ENCODE measurements at regions not wholly inside any gene's neighbourhood (a gene's known extent, or its start where the extent isn't known, plus 50 kb on each side); places are given as distances from the start of the nearest gene placed in this dataset.
A peak's percentile ranks its signal among the peaks of the same experiment; 100 is the strongest.

- H3K4me2 ChIP-seq = peak overlapping the region; percentile 46 to 72 (median 65)
- H3K9ac ChIP-seq = peak overlapping the region in 6 of 11 experiments; percentile 11 to 58 (median 47); a peak in 7 of 22 replicates
- H4K20me1 ChIP-seq = no peaks in the 10 kb centered on the region
- no peak overlapping the region for H3K4me3 ChIP-seq
- no peaks in the 10 kb centered on the region for H3K36me3 ChIP-seq
- no peaks in the 10 kb centered on the region; a peak in 1 of 22 replicates for H3K9me3 ChIP-seq (replicated peaks in 1 of 11)
- H3K27me3 ChIP-seq = no peaks in the 10 kb centered on the region
- H3K27ac ChIP-seq = peak overlapping the region in 9 of 11 experiments; percentile 4 to 82 (median 76); a peak in 17 of 22 replicates
- TF ChIP-seq Cebpa-rat (IDR thresholded peaks at IDR 0.05) = 0 out of 22 replicates have a peak, but pooled peaks of 1 of the 11 experiments have one; percentile 13
- H3K4me1 ChIP-seq = peaks cover 9 to 31% (median 23%) of the 10 kb centered on the region in 10 experiments; a peak in 19 of 20 replicates
These were observed 272.3 kb upstream of the EPHA4 start for GRCh38 chr2:221844212-221845020.

- H3K9ac ChIP-seq = no peak overlapping the region
- no peak for TF ChIP-seq Cebpa-rat (IDR thresholded peaks at IDR 0.05)
- no peaks in the 10 kb centered on the region for H4K20me1 ChIP-seq
- H3K27ac ChIP-seq = no peak overlapping the region
- no peak overlapping the region for H3K4me3 ChIP-seq
- H3K9me3 ChIP-seq (replicated peaks in 1 of 11) = no peaks in the 10 kb centered on the region; a peak in 1 of 22 replicates
- no peaks in the 10 kb centered on the region for H3K36me3 ChIP-seq
- H3K4me2 ChIP-seq = no peak overlapping the region
- H3K4me1 ChIP-seq = no peaks in the 10 kb centered on the region
- H3K27me3 ChIP-seq = no peaks in the 10 kb centered on the region
These were observed 264.0 kb upstream of the EPHA4 start for GRCh38 chr2:221836095-221836494.

GRCh38 chr2:221833966-221834365, 261.9 kb upstream of the EPHA4 start:
- H3K9ac ChIP-seq = no peak overlapping the region
- no peak for TF ChIP-seq Cebpa-rat (IDR thresholded peaks at IDR 0.05)
- H3K27me3 ChIP-seq = no peaks in the 10 kb centered on the region
- no peaks in the 10 kb centered on the region for H3K9me3 ChIP-seq (replicated peaks in 1 of 11)
- H3K4me3 ChIP-seq = no peak overlapping the region
- H3K36me3 ChIP-seq = no peaks in the 10 kb centered on the region
- H3K4me1 ChIP-seq = no peaks in the 10 kb centered on the region
- no peak overlapping the region for H3K4me2 ChIP-seq
- no peak overlapping the region for H3K27ac ChIP-seq
- no peaks in the 10 kb centered on the region for H4K20me1 ChIP-seq

- H3K9ac ChIP-seq = no peak overlapping the region
These were observed 258.9 kb upstream of the EPHA4 start for GRCh38 chr2:221831051-221831450.

GRCh38 chr2:221822416-221822815, 250.3 kb upstream of the EPHA4 start:
- H3K9me3 ChIP-seq (replicated peaks in 1 of 11) = peaks cover 0 to 4% (median 0%) of the 10 kb centered on the region in 11 experiments; a peak in 5 of 22 replicates
- H4K20me1 ChIP-seq = no peaks in the 10 kb centered on the region
- H3K4me1 ChIP-seq = no peaks in the 10 kb centered on the region
- H3K36me3 ChIP-seq = no peaks in the 10 kb centered on the region
- H3K9ac ChIP-seq = no peak overlapping the region
- H3K4me2 ChIP-seq = no peak overlapping the region
- H3K4me3 ChIP-seq = no peak overlapping the region
- H3K27ac ChIP-seq = no peak overlapping the region
- no peaks in the 10 kb centered on the region for H3K27me3 ChIP-seq
- no peak for TF ChIP-seq Cebpa-rat (IDR thresholded peaks at IDR 0.05)

More at GRCh38 chr2:221831051-221831450, 258.9 kb upstream of the EPHA4 start:
- Histone ChIP-seq H4K20me1 (no peaks in the 10 kb centered on the region), H3K9me3 (replicated peaks in 1 of 11) (peaks cover 0 to 10% (median 0%) of the 10 kb centered on the region in 11 experiments; a peak in 7 of 22 replicates), H3K4me1 (no peaks in the 10 kb centered on the region), H3K4me2 (no peak overlapping the region), H3K27me3 (no peaks in the 10 kb centered on the region), H3K36me3 (no peaks in the 10 kb centered on the region), H3K27ac (no peak overlapping the region), H3K4me3 (no peak overlapping the region)
- TF ChIP-seq Cebpa-rat (IDR thresholded peaks at IDR 0.05) = no peak

- no peak overlapping the region for H3K27ac ChIP-seq
- no peak overlapping the region for H3K4me2 ChIP-seq
- no peak overlapping the region for H3K9ac ChIP-seq
- no peaks in the 10 kb centered on the region for H4K20me1 ChIP-seq
- no peaks in the 10 kb centered on the region for H3K36me3 ChIP-seq
- H3K9me3 ChIP-seq (replicated peaks in 1 of 11) = peaks cover 0 to 19% (median 0%) of the 10 kb centered on the region in 11 experiments; a peak in 5 of 22 replicates
- no peaks in the 10 kb centered on the region for H3K4me1 ChIP-seq
- no peaks in the 10 kb centered on the region for H3K27me3 ChIP-seq
- H3K4me3 ChIP-seq = no peak overlapping the region
- TF ChIP-seq Cebpa-rat (IDR thresholded peaks at IDR 0.05) = no peak
These were observed 246.7 kb upstream of the EPHA4 start for GRCh38 chr2:221818616-221819320.

- H3K4me2 ChIP-seq = no peak overlapping the region
- no peak overlapping the region for H3K4me3 ChIP-seq
- no peak for TF ChIP-seq Cebpa-rat (IDR thresholded peaks at IDR 0.05)
- H3K9me3 ChIP-seq (replicated peaks in 1 of 11) = peaks cover 0 to 19% (median 0%) of the 10 kb centered on the region in 11 experiments; a peak in 5 of 22 replicates
- no peak overlapping the region for H3K27ac ChIP-seq
- H4K20me1 ChIP-seq = no peaks in the 10 kb centered on the region
- H3K4me1 ChIP-seq = no peaks in the 10 kb centered on the region
- H3K9ac ChIP-seq = no peak overlapping the region
- H3K27me3 ChIP-seq = no peaks in the 10 kb centered on the region
- H3K36me3 ChIP-seq = no peaks in the 10 kb centered on the region
These were observed 245.8 kb upstream of the EPHA4 start for GRCh38 chr2:221817878-221818277.

GRCh38 chr2:221817052-221817451, 244.9 kb upstream of the EPHA4 start:
- no peak for TF ChIP-seq Cebpa-rat (IDR thresholded peaks at IDR 0.05)
- Histone ChIP-seq H3K27ac (no peak overlapping the region), H3K9ac (no peak overlapping the region), H3K4me3 (no peak overlapping the region), H3K36me3 (no peaks in the 10 kb centered on the region), H4K20me1 (no peaks in the 10 kb centered on the region), H3K4me2 (no peak overlapping the region), H3K9me3 (replicated peaks in 1 of 11) (peaks cover 0 to 19% (median 0%) of the 10 kb centered on the region in 11 experiments; a peak in 5 of 22 replicates), H3K4me1 (no peaks in the 10 kb centered on the region), H3K27me3 (no peaks in the 10 kb centered on the region)

- Histone ChIP-seq H3K27ac (no peak overlapping the region), H3K4me2 (no peak overlapping the region), H3K9me3 (replicated peaks in 1 of 11) (peaks cover 0 to 19% (median 0%) of the 10 kb centered on the region in 11 experiments; a peak in 5 of 22 replicates), H3K9ac (no peak overlapping the region), H3K4me1 (no peaks in the 10 kb centered on the region), H3K27me3 (no peaks in the 10 kb centered on the region), H3K4me3 (no peak overlapping the region), H4K20me1 (no peaks in the 10 kb centered on the region), H3K36me3 (no peaks in the 10 kb centered on the region)
- TF ChIP-seq Cebpa-rat (IDR thresholded peaks at IDR 0.05) = no peak
These were observed 244.5 kb upstream of the EPHA4 start for GRCh38 chr2:221816566-221816965.

Data from BLaER1 treated with 17β-estradiol and CSF1 and Interleukin-3, amounts not matched to agents 10 nM and 100 nM (cell line).